ENCODE measurements at regions not wholly inside any gene's neighbourhood (a gene's known extent, or its start where the extent isn't known, plus 50 kb on each side); places are given as distances from the start of the nearest gene placed in this dataset.

GRCh38 chr11:22552885-22553284, 72.7 kb downstream of the FANCF start:
- Histone ChIP-seq H2AFZ (ENCODE audit: low read depth, low read length) (no peak overlapping the region), H3K18ac (ENCODE audit: low read depth in 1 of 2, low read length in 2 of 2) (no peak overlapping the region), H3K9me3 (ENCODE audit: control insufficient read depth, low read length) (no peaks in the 10 kb centered on the region), H2BK120ac (ENCODE audit: low read depth, low read length) (no peak overlapping the region), H3K36me3 (ENCODE audit: control insufficient read depth in 1 of 2, insufficient read depth in 2 of 2, low read depth in 1 of 2, low read length in 2 of 2) (no peaks in the 10 kb centered on the region), H3K9ac (ENCODE audit: low read length) (no peak overlapping the region), H2BK15ac (ENCODE audit: low read depth, poor library complexity, severe bottlenecking) (no peak overlapping the region), H3K27ac (ENCODE audit: low read length, poor library complexity, severe bottlenecking) (no peak overlapping the region), H3K4me2 (ENCODE audit: low read length, poor library complexity, severe bottlenecking) (no peak overlapping the region), H3K4me1 (ENCODE audit: control insufficient read depth, insufficient read depth, low read depth, low read length) (no peaks in the 10 kb centered on the region), H4K8ac (ENCODE audit: low read length) (no peak overlapping the region), H2BK5ac (ENCODE audit: low read depth, low read length, poor library complexity, severe bottlenecking) (no peak overlapping the region), H3K14ac (ENCODE audit: low read length in 2 of 2) (no peak overlapping the region), H3K79me1 (replicated peaks; ENCODE audit: low read length, poor library complexity, severe bottlenecking) (no peaks in the 10 kb centered on the region), H3K4ac (ENCODE audit: low read depth in 1 of 2, low read length in 2 of 2) (no peak overlapping the region), H2AK5ac (ENCODE audit: low read length, severe bottlenecking) (no peak overlapping the region), H3K4me3 (ENCODE audit: insufficient read depth in 1 of 2, low read depth in 1 of 2, low read length in 2 of 2) (no peak overlapping the region), H3K23ac (ENCODE audit: low read length in 2 of 2) (no peak overlapping the region), H3K27me3 (ENCODE audit: control insufficient read depth in 1 of 2, insufficient read depth in 1 of 2, low read length in 2 of 2) (peaks cover 0 to 15% of the 10 kb centered on the region in 2 experiments), H4K91ac (ENCODE audit: low read length) (no peak overlapping the region), H2BK12ac (ENCODE audit: low read length in 2 of 2) (no peak overlapping the region)
- DNase-seq = no peak
- WGBS = 57% methylated on average over 2 of the region's 2 CpGs

- Histone ChIP-seq H3K23ac (ENCODE audit: low read length in 2 of 2) (no peak overlapping the region), H3K4me2 (ENCODE audit: low read length, poor library complexity, severe bottlenecking) (no peak overlapping the region), H3K79me1 (replicated peaks; ENCODE audit: low read length, poor library complexity, severe bottlenecking) (no peaks in the 10 kb centered on the region), H3K4me1 (ENCODE audit: control insufficient read depth, insufficient read depth, low read depth, low read length) (no peaks in the 10 kb centered on the region), H2BK120ac (ENCODE audit: low read depth, low read length) (no peak overlapping the region), H2BK5ac (ENCODE audit: low read depth, low read length, poor library complexity, severe bottlenecking) (no peak overlapping the region), H3K27ac (ENCODE audit: low read length, poor library complexity, severe bottlenecking) (no peak overlapping the region), H2AFZ (ENCODE audit: low read depth, low read length) (no peak overlapping the region), H3K9me3 (ENCODE audit: control insufficient read depth, low read length) (no peaks in the 10 kb centered on the region), H3K36me3 (ENCODE audit: control insufficient read depth in 1 of 2, insufficient read depth in 2 of 2, low read depth in 1 of 2, low read length in 2 of 2) (no peaks in the 10 kb centered on the region), H3K4ac (ENCODE audit: low read depth in 1 of 2, low read length in 2 of 2) (no peak overlapping the region), H3K9ac (ENCODE audit: low read length) (no peak overlapping the region), H2BK15ac (ENCODE audit: low read depth, poor library complexity, severe bottlenecking) (no peak overlapping the region), H3K14ac (ENCODE audit: low read length in 2 of 2) (no peak overlapping the region), H4K91ac (ENCODE audit: low read length) (no peak overlapping the region), H3K4me3 (ENCODE audit: insufficient read depth in 1 of 2, low read depth in 1 of 2, low read length in 2 of 2) (no peak overlapping the region), H2BK12ac (ENCODE audit: low read length in 2 of 2) (no peak overlapping the region), H2AK5ac (ENCODE audit: low read length, severe bottlenecking) (no peak overlapping the region), H3K27me3 (ENCODE audit: control insufficient read depth in 1 of 2, insufficient read depth in 1 of 2, low read length in 2 of 2) (peaks cover 0 to 20% of the 10 kb centered on the region in 2 experiments), H3K18ac (ENCODE audit: low read depth in 1 of 2, low read length in 2 of 2) (no peak overlapping the region), H4K8ac (ENCODE audit: low read length) (no peak overlapping the region)
- WGBS = no CpG with 5 or more reads among the region's 1 CpG
- no peak for DNase-seq
Observed at GRCh38 chr11:22546746-22547145, 78.9 kb downstream of the FANCF start.

GRCh38 chr11:22543261-22543660, 82.4 kb downstream of the FANCF start:
- Histone ChIP-seq H3K27me3 (ENCODE audit: control insufficient read depth in 1 of 2, insufficient read depth in 1 of 2, low read length in 2 of 2) (peaks cover 0 to 12% of the 10 kb centered on the region in 2 experiments), H2BK15ac (ENCODE audit: low read depth, poor library complexity, severe bottlenecking) (no peak overlapping the region)
- WGBS = 83% methylated on average over 4 of the region's 4 CpGs

DNA sequence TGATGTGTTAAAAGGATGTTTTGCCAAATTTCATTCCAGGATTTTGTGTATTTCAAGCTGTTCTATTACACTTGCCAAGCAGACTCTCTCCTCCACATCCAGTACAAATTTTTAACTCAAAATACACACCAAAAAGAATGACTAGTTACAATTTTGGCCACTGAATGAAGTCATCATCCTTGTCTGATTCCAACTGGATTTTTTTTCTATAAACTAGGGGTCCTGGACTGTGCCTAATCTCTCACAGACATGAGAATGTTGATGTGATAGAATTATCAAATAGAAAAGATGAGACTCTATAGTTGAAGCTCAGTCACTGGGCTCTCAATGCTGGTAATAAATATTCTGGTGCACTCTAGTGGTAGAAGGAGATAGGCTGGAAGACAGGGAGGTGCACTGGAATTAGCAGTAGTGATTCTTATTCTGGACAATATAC, 85.8 kb downstream of the FANCF start:
- Histone ChIP-seq H3K4me3 (ENCODE audit: insufficient read depth in 1 of 2, low read depth in 1 of 2, low read length in 2 of 2) (no peak overlapping the region), H3K23ac (ENCODE audit: low read length in 2 of 2) (no peak overlapping the region), H3K18ac (ENCODE audit: low read depth in 1 of 2, low read length in 2 of 2) (no peak overlapping the region), H3K4ac (ENCODE audit: low read depth in 1 of 2, low read length in 2 of 2) (no peak overlapping the region), H2BK12ac (ENCODE audit: low read length in 2 of 2) (no peak overlapping the region), H3K9me3 (ENCODE audit: control insufficient read depth, low read length) (no peaks in the 10 kb centered on the region), H3K4me2 (ENCODE audit: low read length, poor library complexity, severe bottlenecking) (no peak overlapping the region), H2AK5ac (ENCODE audit: low read length, severe bottlenecking) (no peak overlapping the region), H3K27ac (ENCODE audit: low read length, poor library complexity, severe bottlenecking) (no peak overlapping the region), H3K36me3 (ENCODE audit: control insufficient read depth in 1 of 2, insufficient read depth in 2 of 2, low read depth in 1 of 2, low read length in 2 of 2) (no peaks in the 10 kb centered on the region), H2BK120ac (ENCODE audit: low read depth, low read length) (no peak overlapping the region), H3K14ac (ENCODE audit: low read length in 2 of 2) (no peak overlapping the region), H3K4me1 (ENCODE audit: control insufficient read depth, insufficient read depth, low read depth, low read length) (no peaks in the 10 kb centered on the region), H2AFZ (ENCODE audit: low read depth, low read length) (no peak overlapping the region), H3K79me1 (replicated peaks; ENCODE audit: low read length, poor library complexity, severe bottlenecking) (no peaks in the 10 kb centered on the region), H3K27me3 (ENCODE audit: control insufficient read depth in 1 of 2, insufficient read depth in 1 of 2, low read length in 2 of 2) (peaks cover 0 to 11% of the 10 kb centered on the region in 2 experiments), H4K8ac (ENCODE audit: low read length) (no peak overlapping the region), H2BK5ac (ENCODE audit: low read depth, low read length, poor library complexity, severe bottlenecking) (no peak overlapping the region), H4K91ac (ENCODE audit: low read length) (no peak overlapping the region), H2BK15ac (ENCODE audit: low read depth, poor library complexity, severe bottlenecking) (no peak overlapping the region), H3K9ac (ENCODE audit: low read length) (no peak overlapping the region)
- DNase-seq = peak; percentile 18

More at GRCh38 chr11:22543261-22543660, 82.4 kb downstream of the FANCF start:
- Histone ChIP-seq H3K9me3 (ENCODE audit: control insufficient read depth, low read length) (no peaks in the 10 kb centered on the region), H3K27ac (ENCODE audit: low read length, poor library complexity, severe bottlenecking) (no peak overlapping the region), H3K4me2 (ENCODE audit: low read length, poor library complexity, severe bottlenecking) (no peak overlapping the region), H3K14ac (ENCODE audit: low read length in 2 of 2) (no peak overlapping the region), H2BK5ac (ENCODE audit: low read depth, low read length, poor library complexity, severe bottlenecking) (no peak overlapping the region), H2AFZ (ENCODE audit: low read depth, low read length) (no peak overlapping the region), H3K18ac (ENCODE audit: low read depth in 1 of 2, low read length in 2 of 2) (no peak overlapping the region), H2BK12ac (ENCODE audit: low read length in 2 of 2) (no peak overlapping the region), H2BK120ac (ENCODE audit: low read depth, low read length) (no peak overlapping the region), H2AK5ac (ENCODE audit: low read length, severe bottlenecking) (no peak overlapping the region), H3K4me1 (ENCODE audit: control insufficient read depth, insufficient read depth, low read depth, low read length) (no peaks in the 10 kb centered on the region), H3K4ac (ENCODE audit: low read depth in 1 of 2, low read length in 2 of 2) (no peak overlapping the region), H3K23ac (ENCODE audit: low read length in 2 of 2) (no peak overlapping the region), H3K4me3 (ENCODE audit: insufficient read depth in 1 of 2, low read depth in 1 of 2, low read length in 2 of 2) (no peak overlapping the region), H4K8ac (ENCODE audit: low read length) (no peak overlapping the region), H4K91ac (ENCODE audit: low read length) (no peak overlapping the region), H3K9ac (ENCODE audit: low read length) (no peak overlapping the region), H3K36me3 (ENCODE audit: control insufficient read depth in 1 of 2, insufficient read depth in 2 of 2, low read depth in 1 of 2, low read length in 2 of 2) (no peaks in the 10 kb centered on the region), H3K79me1 (replicated peaks; ENCODE audit: low read length, poor library complexity, severe bottlenecking) (no peaks in the 10 kb centered on the region)
- DNase-seq = no peak
